ENCODE measurements at regions not wholly inside any gene's neighbourhood (a gene's known extent, or its start where the extent isn't known, plus 50 kb on each side); places are given as distances from the start of the nearest gene placed in this dataset.

DNA sequence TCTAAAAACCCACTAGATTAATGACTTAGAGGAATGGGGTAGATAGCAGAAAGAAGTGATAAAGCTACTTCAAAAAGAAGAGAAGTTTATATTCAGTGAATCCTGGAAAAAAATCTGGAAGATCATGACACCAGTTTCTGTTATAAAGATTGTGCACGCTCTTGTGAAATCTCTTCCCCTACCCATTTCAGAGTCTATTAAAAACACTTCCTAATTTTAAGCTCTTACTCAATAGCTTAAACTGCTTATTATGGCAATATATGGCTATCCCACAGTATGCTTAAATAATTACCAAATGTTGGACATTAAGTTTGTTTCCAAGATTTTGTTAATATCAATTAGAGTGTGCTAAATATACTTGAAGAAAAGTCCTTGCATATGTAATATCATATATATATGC, 585.3 kb upstream of the MAN1A1 start:
- Histone ChIP-seq H3K79me2 (ENCODE audit: control insufficient read depth in 1 of 2, insufficient read depth in 2 of 2, low read length in 2 of 2) (no peaks in the 10 kb centered on the region), H3K23ac (ENCODE audit: insufficient read length) (no peak overlapping the region), H3K14ac (ENCODE audit: insufficient read length) (no peak overlapping the region), H2AK5ac (ENCODE audit: low read depth, low read length) (no peak overlapping the region), H3K18ac (ENCODE audit: extremely low read depth, low read length) (no peak overlapping the region), H4K91ac (replicated peaks; ENCODE audit: insufficient read length, low read length) (no peak overlapping the region), H3K27me3 (replicated peaks in 1 of 4; ENCODE audit: control insufficient read depth in 3 of 4, extremely low read depth in 1 of 4, insufficient read depth in 3 of 4, low read length in 3 of 4) (no peaks in the 10 kb centered on the region), H3K4me2 (ENCODE audit: insufficient read depth in 1 of 2, low read depth in 2 of 2, low read length in 2 of 2) (no peak overlapping the region), H3K9ac (replicated peaks in 1 of 4; ENCODE audit: extremely low read depth in 1 of 4, low read depth in 3 of 4, low read length in 3 of 4) (no peak overlapping the region), H3K9me3 (ENCODE audit: insufficient read depth in 2 of 2, low read depth in 1 of 2, low read length in 1 of 2) (no peaks in the 10 kb centered on the region), H2BK120ac (replicated peaks; ENCODE audit: low read depth, low read length) (no peak overlapping the region), H4K20me1 (replicated peaks in 1 of 2; ENCODE audit: control insufficient read depth in 1 of 2, insufficient read depth in 2 of 2, low read length in 2 of 2) (no peaks in the 10 kb centered on the region), H2BK12ac (ENCODE audit: low read depth, low read length) (no peak overlapping the region), H2AFZ (ENCODE audit: low read length) (no peak overlapping the region), H3K4ac (replicated peaks; ENCODE audit: insufficient read length, low read depth, low read length) (no peak overlapping the region), H3K23me2 (ENCODE audit: low read depth, low read length) (no peaks in the 10 kb centered on the region), H4K5ac (ENCODE audit: insufficient read length, low read depth, low read length) (no peak overlapping the region), H4K8ac (ENCODE audit: extremely low read depth, insufficient read depth, low read length) (no peak overlapping the region), H2BK20ac (ENCODE audit: low read length) (no peak overlapping the region), H3K36me3 (ENCODE audit: control insufficient read depth in 2 of 4, insufficient read depth in 4 of 4, low read length in 3 of 4) (no peaks in the 10 kb centered on the region), H3K4me1 (replicated peaks in 1 of 4; ENCODE audit: control insufficient read depth in 3 of 4, insufficient read depth in 4 of 4, low read length in 3 of 4) (no peaks in the 10 kb centered on the region), H2BK15ac (ENCODE audit: low read length) (no peak overlapping the region), H2BK5ac (ENCODE audit: low read depth, low read length) (no peak overlapping the region), H3K79me1 (ENCODE audit: low read depth, low read length) (no peaks in the 10 kb centered on the region), H3K56ac (replicated peaks; ENCODE audit: insufficient read length, low read depth, low read length) (no peak overlapping the region), H3K27ac (ENCODE audit: low read depth, low read length) (no peak overlapping the region), H3K4me3 (ENCODE audit: extremely low read depth in 1 of 4, insufficient read depth in 2 of 4, low read depth in 3 of 4, low read length in 4 of 4) (no peak overlapping the region)
- no peak for FAIRE-seq
- DNase-seq (ENCODE audit: low read depth in 1 of 2, low spot score in 2 of 2) = no peak
- POLR2A ChIA-PET (ENCODE audit: partially characterized antibody) = no interaction called here
- WGBS, 2 experiments (ENCODE audit: extremely low coverage in 1 of 2, insufficient coverage in 1 of 2, insufficient read length in 1 of 2, insufficient replicate concordance in 2 of 2, low coverage in 1 of 2, low lambda C conversion rate in 2 of 2, missing lambda C conversion rate in 1 of 2) = 100% methylated on average over 1 of the region's 1 CpG; no CpG with 5 or more reads in 1 of the 2 experiments
- no peak for TF ChIP-seq POLR2AphosphoS5 (IDR thresholded peaks at IDR 0.05; ENCODE audit: low read depth, low read length)
- no peak for TF ChIP-seq SIN3A (conservative IDR thresholded peaks at IDR 0.05 in 1 of 2, IDR thresholded peaks at IDR 0.05 in 1 of 2; ENCODE audit: low read depth in 1 of 2, low read length in 2 of 2)
- no peak for TF ChIP-seq GTF2F1 (IDR thresholded peaks at IDR 0.05; ENCODE audit: borderline replicate concordance, low read depth, low read length)
- CTCF ChIA-PET (ENCODE audit: partially characterized antibody) = interaction anchor here (0.5 to 1.6 kb wide), 2 partner anchors 44 to 788 kb away, joined by 4 to 5 read pairs; no protein-coding TSS in a partner anchor
